ENCODE measurements at regions not wholly inside any gene's neighbourhood (a gene's known extent, or its start where the extent isn't known, plus 50 kb on each side); places are given as distances from the start of the nearest gene placed in this dataset.
A peak's percentile ranks its signal among the peaks of the same experiment; 100 is the strongest.

DNA sequence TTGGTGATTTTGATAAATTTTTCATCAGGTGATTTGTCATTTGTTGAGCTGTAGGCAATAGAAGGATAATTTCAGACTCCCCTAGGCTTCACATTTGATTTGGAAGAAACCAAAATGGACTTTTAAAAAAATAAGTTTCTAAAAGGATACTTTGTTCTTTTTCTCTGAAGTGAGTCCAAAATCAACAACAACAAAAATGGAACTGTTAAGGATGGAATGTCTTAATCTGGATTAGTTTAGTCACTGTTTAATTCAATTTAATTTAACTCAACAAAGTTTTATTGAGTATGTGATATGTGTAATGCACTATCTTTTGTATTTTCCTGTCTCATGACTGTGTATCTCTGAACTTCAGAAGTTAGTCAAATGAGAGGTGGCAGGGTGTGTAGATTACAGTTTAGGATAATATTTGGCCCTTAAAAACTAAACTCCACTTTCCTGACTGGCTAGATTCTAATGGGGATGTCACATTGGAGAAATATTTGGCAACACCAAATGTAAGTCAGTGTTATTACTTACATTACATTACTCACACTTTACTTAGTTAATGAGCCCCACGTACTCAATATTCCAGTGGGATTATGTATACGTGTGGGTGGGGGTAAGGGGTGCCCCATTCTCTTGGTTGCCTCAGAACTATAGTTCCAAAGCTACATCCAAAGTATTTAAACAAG is 209.7 kb downstream of the BCAT1 start:
- no peak for DNase-seq
- CTCF ChIA-PET, result no interaction called here
- H3K9me3 ChIP-seq (ENCODE audit: control extremely low read depth in 1 of 5, control insufficient read depth in 4 of 5, insufficient read depth in 2 of 5, low read depth in 1 of 5, low read length in 4 of 5), result peaks cover 0 to 4% (median 0%) of the 10 kb centered on the region in 5 experiments
- H3K4me3 ChIP-seq (ENCODE audit: control insufficient read depth in 1 of 7, extremely low read depth in 1 of 7, insufficient read depth in 4 of 7, low read depth in 2 of 7, low read length in 6 of 7), result no peak overlapping the region
- H3K27ac ChIP-seq (ENCODE audit: insufficient read depth in 1 of 2, low read depth in 1 of 2, low read length in 2 of 2, poor library complexity in 1 of 2, severe bottlenecking in 2 of 2), result no peak overlapping the region
- peaks cover 0 to 29% (median 17%) of the 10 kb centered on the region in 4 experiments for H3K4me1 ChIP-seq (ENCODE audit: control extremely low read depth in 1 of 4, control insufficient read depth in 4 of 4, insufficient read depth in 4 of 4, low read length in 3 of 4)
- POLR2A ChIA-PET, result no interaction called here
- no CpG with 5 or more reads among the region's 2 CpGs for WGBS (ENCODE audit: insufficient coverage)
- H3K27me3 ChIP-seq (replicated peaks in 2 of 5; ENCODE audit: control insufficient read depth in 4 of 5, insufficient read depth in 5 of 5, low read length in 4 of 5), result no peaks in the 10 kb centered on the region
- H3K36me3 ChIP-seq (ENCODE audit: control insufficient read depth in 4 of 4, insufficient read depth in 4 of 4, low read length in 3 of 4), result no peaks in the 10 kb centered on the region

GRCh38 chr12:24738441-24738840 is 210.5 kb downstream of the BCAT1 start:
- Histone ChIP-seq H3K27me3 (replicated peaks in 2 of 5; ENCODE audit: control insufficient read depth in 4 of 5, insufficient read depth in 5 of 5, low read length in 4 of 5) (no peaks in the 10 kb centered on the region), H3K4me3 (ENCODE audit: control insufficient read depth in 1 of 7, extremely low read depth in 1 of 7, insufficient read depth in 4 of 7, low read depth in 2 of 7, low read length in 6 of 7) (no peak overlapping the region), H3K27ac (ENCODE audit: insufficient read depth in 1 of 2, low read depth in 1 of 2, low read length in 2 of 2, poor library complexity in 1 of 2, severe bottlenecking in 2 of 2) (no peak overlapping the region), H3K4me1 (ENCODE audit: control extremely low read depth in 1 of 4, control insufficient read depth in 4 of 4, insufficient read depth in 4 of 4, low read length in 3 of 4) (peaks cover 0 to 29% (median 16%) of the 10 kb centered on the region in 4 experiments), H3K36me3 (ENCODE audit: control insufficient read depth in 4 of 4, insufficient read depth in 4 of 4, low read length in 3 of 4) (no peaks in the 10 kb centered on the region), H3K9me3 (ENCODE audit: control extremely low read depth in 1 of 5, control insufficient read depth in 4 of 5, insufficient read depth in 2 of 5, low read depth in 1 of 5, low read length in 4 of 5) (peaks cover 0 to 4% (median 0%) of the 10 kb centered on the region in 5 experiments)
- WGBS (ENCODE audit: insufficient coverage), result 100% methylated on average over 1 of the region's 2 CpGs
- POLR2A ChIA-PET, result no interaction called here
- no peak for DNase-seq
- CTCF ChIA-PET, result interaction anchor here (0.9 kb wide), 1 partner anchor 10 kb away, joined by 5 read pairs; no protein-coding TSS in a partner anchor

- Histone ChIP-seq H3K27ac (ENCODE audit: insufficient read depth in 1 of 2, low read depth in 1 of 2, low read length in 2 of 2, poor library complexity in 1 of 2, severe bottlenecking in 2 of 2) (no peak overlapping the region), H3K9me3 (ENCODE audit: control extremely low read depth in 1 of 5, control insufficient read depth in 4 of 5, insufficient read depth in 2 of 5, low read depth in 1 of 5, low read length in 4 of 5) (no peaks in the 10 kb centered on the region), H3K27me3 (replicated peaks in 2 of 5; ENCODE audit: control insufficient read depth in 4 of 5, insufficient read depth in 5 of 5, low read length in 4 of 5) (no peaks in the 10 kb centered on the region), H3K36me3 (ENCODE audit: control insufficient read depth in 4 of 4, insufficient read depth in 4 of 4, low read length in 3 of 4) (no peaks in the 10 kb centered on the region), H3K4me1 (ENCODE audit: control extremely low read depth in 1 of 4, control insufficient read depth in 4 of 4, insufficient read depth in 4 of 4, low read length in 3 of 4) (peaks cover 0 to 5% (median 3%) of the 10 kb centered on the region in 4 experiments), H3K4me3 (ENCODE audit: control insufficient read depth in 1 of 7, extremely low read depth in 1 of 7, insufficient read depth in 4 of 7, low read depth in 2 of 7, low read length in 6 of 7) (no peak overlapping the region)
- WGBS (ENCODE audit: insufficient coverage), result 100% methylated on average over 1 of the region's 1 CpG
- ChIA-PET CTCF (interaction anchor here (0.6 to 1.8 kb wide), 4 partner anchors 11 to 195 kb away, joined by 3 to 4 read pairs (median 4); no protein-coding TSS in a partner anchor), POLR2A (no interaction called here)
- DNase-seq, result no peak
Observed at GRCh38 chr12:24731596-24731995, 217.3 kb downstream of the BCAT1 start.

DNA sequence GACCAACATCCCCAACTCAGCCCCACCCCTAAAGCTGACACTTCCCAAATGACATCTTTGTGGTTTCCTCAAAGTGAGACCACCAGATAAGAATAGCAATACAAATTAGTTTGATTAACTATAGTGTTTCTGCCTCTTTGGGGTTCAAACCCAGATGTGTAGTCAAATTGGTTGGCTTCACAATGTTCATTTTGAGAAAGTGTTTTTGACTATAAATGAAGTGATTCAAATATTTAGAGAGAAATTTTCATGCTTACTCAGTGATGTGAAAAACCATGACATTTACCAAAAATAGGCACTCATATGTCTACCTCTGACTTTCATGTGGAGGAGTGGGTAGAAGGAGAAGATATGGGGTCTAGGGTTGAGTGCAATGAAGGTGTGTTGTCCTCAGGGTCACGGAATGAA is 218.4 kb downstream of the BCAT1 start:
- ChIA-PET POLR2A (no interaction called here), CTCF (no interaction called here)
- H3K27ac ChIP-seq (ENCODE audit: insufficient read depth in 1 of 2, low read depth in 1 of 2, low read length in 2 of 2, poor library complexity in 1 of 2, severe bottlenecking in 2 of 2), result no peak overlapping the region
- no peak overlapping the region for H3K4me3 ChIP-seq (ENCODE audit: control insufficient read depth in 1 of 7, extremely low read depth in 1 of 7, insufficient read depth in 4 of 7, low read depth in 2 of 7, low read length in 6 of 7)
- H3K36me3 ChIP-seq (ENCODE audit: control insufficient read depth in 4 of 4, insufficient read depth in 4 of 4, low read length in 3 of 4), result no peaks in the 10 kb centered on the region
- DNase-seq, result no peak
- 100% methylated on average over 1 of the region's 1 CpG for WGBS (ENCODE audit: insufficient coverage)
- H3K4me1 ChIP-seq (ENCODE audit: control extremely low read depth in 1 of 4, control insufficient read depth in 4 of 4, insufficient read depth in 4 of 4, low read length in 3 of 4), result peaks cover 0 to 7% (median 3%) of the 10 kb centered on the region in 4 experiments
- no peaks in the 10 kb centered on the region for H3K27me3 ChIP-seq (replicated peaks in 2 of 5; ENCODE audit: control insufficient read depth in 4 of 5, insufficient read depth in 5 of 5, low read length in 4 of 5)
- no peaks in the 10 kb centered on the region for H3K9me3 ChIP-seq (ENCODE audit: control extremely low read depth in 1 of 5, control insufficient read depth in 4 of 5, insufficient read depth in 2 of 5, low read depth in 1 of 5, low read length in 4 of 5)

- ChIA-PET POLR2A (no interaction called here), CTCF (interaction anchor here (1.2 kb wide), 1 partner anchor 9 kb away, joined by 5 read pairs; no protein-coding TSS in a partner anchor)
- Histone ChIP-seq H3K36me3 (ENCODE audit: control insufficient read depth in 4 of 4, insufficient read depth in 4 of 4, low read length in 3 of 4) (no peaks in the 10 kb centered on the region), H3K4me3 (ENCODE audit: control insufficient read depth in 1 of 7, extremely low read depth in 1 of 7, insufficient read depth in 4 of 7, low read depth in 2 of 7, low read length in 6 of 7) (no peak overlapping the region), H3K9me3 (ENCODE audit: control extremely low read depth in 1 of 5, control insufficient read depth in 4 of 5, insufficient read depth in 2 of 5, low read depth in 1 of 5, low read length in 4 of 5) (no peaks in the 10 kb centered on the region), H3K27ac (ENCODE audit: insufficient read depth in 1 of 2, low read depth in 1 of 2, low read length in 2 of 2, poor library complexity in 1 of 2, severe bottlenecking in 2 of 2) (no peak overlapping the region), H3K4me1 (ENCODE audit: control extremely low read depth in 1 of 4, control insufficient read depth in 4 of 4, insufficient read depth in 4 of 4, low read length in 3 of 4) (peaks cover 0 to 7% (median 3%) of the 10 kb centered on the region in 4 experiments), H3K27me3 (replicated peaks in 2 of 5; ENCODE audit: control insufficient read depth in 4 of 5, insufficient read depth in 5 of 5, low read length in 4 of 5) (no peaks in the 10 kb centered on the region)
- DNase-seq, result no peak
- no CpG with 5 or more reads among the region's 3 CpGs for WGBS (ENCODE audit: insufficient coverage)
Observed at GRCh38 chr12:24728826-24729225, 220.1 kb downstream of the BCAT1 start.

- Histone ChIP-seq H3K27me3 (replicated peaks in 2 of 5; ENCODE audit: control insufficient read depth in 4 of 5, insufficient read depth in 5 of 5, low read length in 4 of 5) (no peaks in the 10 kb centered on the region), H3K9me3 (ENCODE audit: control extremely low read depth in 1 of 5, control insufficient read depth in 4 of 5, insufficient read depth in 2 of 5, low read depth in 1 of 5, low read length in 4 of 5) (peaks cover 0 to 1% (median 0%) of the 10 kb centered on the region in 5 experiments), H3K4me3 (ENCODE audit: control insufficient read depth in 1 of 7, extremely low read depth in 1 of 7, insufficient read depth in 4 of 7, low read depth in 2 of 7, low read length in 6 of 7) (no peak overlapping the region), H3K36me3 (ENCODE audit: control insufficient read depth in 4 of 4, insufficient read depth in 4 of 4, low read length in 3 of 4) (no peaks in the 10 kb centered on the region), H3K4me1 (ENCODE audit: control extremely low read depth in 1 of 4, control insufficient read depth in 4 of 4, insufficient read depth in 4 of 4, low read length in 3 of 4) (peaks cover 0 to 7% (median 3%) of the 10 kb centered on the region in 4 experiments), H3K27ac (ENCODE audit: insufficient read depth in 1 of 2, low read depth in 1 of 2, low read length in 2 of 2, poor library complexity in 1 of 2, severe bottlenecking in 2 of 2) (no peak overlapping the region)
- peak; percentile 38 to 63 (median 62) for DNase-seq
- ChIA-PET CTCF (interaction anchor here (1.2 kb wide), 1 partner anchor 10 kb away, joined by 5 read pairs; no protein-coding TSS in a partner anchor), POLR2A (no interaction called here)
Observed at GRCh38 chr12:24728366-24728765, 220.5 kb downstream of the BCAT1 start.

DNA sequence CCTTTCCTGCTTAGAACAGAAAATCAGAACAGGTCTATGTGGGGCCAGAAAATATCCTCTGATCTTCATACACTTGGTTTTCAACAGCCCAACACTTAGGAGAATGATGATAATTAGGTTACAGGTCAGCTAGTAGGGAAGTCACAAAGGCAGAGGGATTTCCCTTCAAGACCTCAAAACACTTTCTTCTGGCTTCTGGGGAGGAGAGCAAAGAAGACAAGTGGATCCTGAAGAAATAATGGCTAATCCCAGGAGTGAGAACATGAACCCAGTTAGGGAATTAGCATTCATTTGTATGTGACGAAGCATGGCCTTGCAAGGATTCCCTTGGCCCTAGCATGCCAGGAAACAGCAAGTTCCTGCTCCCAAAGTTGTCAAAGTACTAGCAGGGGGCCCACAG is 223.3 kb downstream of the BCAT1 start:
- no peak overlapping the region for H3K4me3 ChIP-seq (ENCODE audit: control insufficient read depth in 1 of 7, extremely low read depth in 1 of 7, insufficient read depth in 4 of 7, low read depth in 2 of 7, low read length in 6 of 7)
- H3K27ac ChIP-seq (ENCODE audit: insufficient read depth in 1 of 2, low read depth in 1 of 2, low read length in 2 of 2, poor library complexity in 1 of 2, severe bottlenecking in 2 of 2), result no peak overlapping the region
- no peaks in the 10 kb centered on the region for H3K36me3 ChIP-seq (ENCODE audit: control insufficient read depth in 4 of 4, insufficient read depth in 4 of 4, low read length in 3 of 4)
- WGBS (ENCODE audit: insufficient coverage), result 100% methylated on average over 1 of the region's 1 CpG
- peaks cover 0 to 2% (median 0%) of the 10 kb centered on the region in 5 experiments for H3K9me3 ChIP-seq (ENCODE audit: control extremely low read depth in 1 of 5, control insufficient read depth in 4 of 5, insufficient read depth in 2 of 5, low read depth in 1 of 5, low read length in 4 of 5)
- ChIA-PET POLR2A (no interaction called here), CTCF (no interaction called here)
- H3K27me3 ChIP-seq (replicated peaks in 2 of 5; ENCODE audit: control insufficient read depth in 4 of 5, insufficient read depth in 5 of 5, low read length in 4 of 5), result no peaks in the 10 kb centered on the region
- H3K4me1 ChIP-seq (ENCODE audit: control extremely low read depth in 1 of 4, control insufficient read depth in 4 of 4, insufficient read depth in 4 of 4, low read length in 3 of 4), result peaks cover 0 to 7% (median 3%) of the 10 kb centered on the region in 4 experiments
- DNase-seq, result no peak
